PC-3 (cell line): ENCODE measurements at regions not wholly inside any gene's neighbourhood (a gene's known extent, or its start where the extent isn't known, plus 50 kb on each side); places are given as distances from the start of the nearest gene placed in this dataset.

Source experiments
- EZH2 ChIP-seq: fragments of 300-600 bp; sonication (generic); IDR thresholded peaks from one replicate; pipeline ENCODE4 v1.6.1; 2017; ENCODE audit warnings: antibody characterized with exemption, mild to moderate bottlenecking, low read length; ENCODE audit not compliant: unreplicated experiment
- EZH2phosphoT487 ChIP-seq: fragments of 300-600 bp; sonication (generic); IDR thresholded peaks from 2 replicates; pipeline ENCODE4 v1.6.1; 2018; ENCODE audit warnings: mild to moderate bottlenecking, antibody characterized with exemption, low read length, borderline replicate concordance
- TF ChIP-seq, protein P1 (sequence below): fragments of 300-600 bp; sonication (generic); conservative IDR thresholded peaks from 2 replicates; pipeline ENCODE4 v1.5.1; 2017; ENCODE audit warnings: antibody characterized with exemption, low read depth, mild to moderate bottlenecking, low read length

DNA sequence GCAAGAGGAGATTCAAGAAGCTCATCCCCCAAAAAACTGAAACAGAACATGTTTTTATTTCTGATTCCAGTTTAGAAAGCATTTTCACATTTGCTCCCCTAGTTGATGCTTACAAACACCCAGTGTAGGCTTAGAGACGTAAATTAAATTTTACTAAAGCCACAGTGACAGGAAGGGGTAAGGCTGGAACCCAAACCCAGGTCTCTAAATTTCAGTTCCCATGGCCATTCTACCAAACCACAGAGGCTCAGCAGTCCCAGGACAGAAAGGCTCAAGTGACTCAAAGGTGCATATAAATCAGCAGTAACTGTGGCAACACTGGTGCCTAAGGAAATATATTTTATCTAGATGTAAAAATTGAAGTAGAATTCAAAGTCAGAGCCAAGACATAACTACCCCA lies 128.7 kb downstream of the CEP120 start:
- TF ChIP-seq, protein P1, sequence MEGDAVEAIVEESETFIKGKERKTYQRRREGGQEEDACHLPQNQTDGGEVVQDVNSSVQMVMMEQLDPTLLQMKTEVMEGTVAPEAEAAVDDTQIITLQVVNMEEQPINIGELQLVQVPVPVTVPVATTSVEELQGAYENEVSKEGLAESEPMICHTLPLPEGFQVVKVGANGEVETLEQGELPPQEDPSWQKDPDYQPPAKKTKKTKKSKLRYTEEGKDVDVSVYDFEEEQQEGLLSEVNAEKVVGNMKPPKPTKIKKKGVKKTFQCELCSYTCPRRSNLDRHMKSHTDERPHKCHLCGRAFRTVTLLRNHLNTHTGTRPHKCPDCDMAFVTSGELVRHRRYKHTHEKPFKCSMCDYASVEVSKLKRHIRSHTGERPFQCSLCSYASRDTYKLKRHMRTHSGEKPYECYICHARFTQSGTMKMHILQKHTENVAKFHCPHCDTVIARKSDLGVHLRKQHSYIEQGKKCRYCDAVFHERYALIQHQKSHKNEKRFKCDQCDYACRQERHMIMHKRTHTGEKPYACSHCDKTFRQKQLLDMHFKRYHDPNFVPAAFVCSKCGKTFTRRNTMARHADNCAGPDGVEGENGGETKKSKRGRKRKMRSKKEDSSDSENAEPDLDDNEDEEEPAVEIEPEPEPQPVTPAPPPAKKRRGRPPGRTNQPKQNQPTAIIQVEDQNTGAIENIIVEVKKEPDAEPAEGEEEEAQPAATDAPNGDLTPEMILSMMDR, result no peak
- no peak for TF ChIP-seq EZH2phosphoT487
- TF ChIP-seq EZH2, result no peak
